Upper lobe of left lung (tissue), 4 donors: ENCODE measurements at regions not wholly inside any gene's neighbourhood (a gene's known extent, or its start where the extent isn't known, plus 50 kb on each side); places are given as distances from the start of the nearest gene placed in this dataset.

Experiments used
- EP300 ChIP-seq, 4 donors: sonication (generic); formaldehyde crosslinking; IDR thresholded peaks; one replicate each; pipeline ENCODE4 v1.5.1; 2017; ENCODE audit warnings: antibody characterized with exemption in 4 of 4, control low read depth in 2 of 4
- POLR2A ChIP-seq, 4 donors: fragments of 450-650 bp; IDR thresholded peaks; one replicate each; pipeline ENCODE4 v1.5.1; 2016 to 2017; ENCODE audit warnings: antibody characterized with exemption in 4 of 4, mild to moderate bottlenecking in 2 of 4

DNA sequence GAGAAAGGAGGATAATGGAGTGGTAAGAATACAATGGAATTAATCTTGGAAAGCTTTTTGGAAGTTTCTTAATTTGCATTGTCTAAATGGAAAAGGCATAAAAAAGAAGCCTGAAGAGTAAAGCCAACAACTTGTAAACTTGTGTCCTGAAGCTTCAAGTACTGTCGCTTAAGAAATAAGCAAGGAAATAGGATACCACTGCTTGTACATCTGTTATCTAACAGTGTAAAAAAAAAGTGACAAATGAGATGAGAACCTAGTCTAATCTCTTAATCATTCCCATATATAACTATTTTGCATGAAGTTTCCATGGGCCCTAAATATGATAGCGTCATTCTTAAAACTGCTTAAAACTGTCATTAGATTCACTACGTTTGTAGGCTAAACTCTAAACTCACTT is 134.0 kb upstream of the DYRK2 start:
- TF ChIP-seq POLR2A (IDR thresholded peaks at IDR 0.05) (no peak), EP300 (IDR thresholded peaks at IDR 0.05) (no peak)
